Mucosa of descending colon (tissue), 3 donors: ENCODE measurements at regions not wholly inside any gene's neighbourhood (a gene's known extent, or its start where the extent isn't known, plus 50 kb on each side); places are given as distances from the start of the nearest gene placed in this dataset.

Experiments
- ATAC-seq: fragments of 200-7000 bp; cut with Tn5 transposase; one replicate; pipeline ENCODE4 v1.9.1; 2020; ENCODE audit warnings: mild to moderate bottlenecking, moderate library complexity
- DNase-seq, 3 donors: peaks; one replicate each; pipeline ENCODE4 v3.0.0-alpha.2; 2020
- H3K36me3 ChIP-seq: fragments of 200-600 bp; one replicate; pipeline ENCODE4 v1.8.0; 2021; ENCODE audit warnings: low read depth, mild to moderate bottlenecking
- H3K4me1 ChIP-seq: fragments of 200-600 bp; one replicate; pipeline ENCODE4 v1.8.0; 2021; ENCODE audit warnings: low read depth, mild to moderate bottlenecking
- H3K4me3 ChIP-seq: fragments of 200-600 bp; one replicate; pipeline ENCODE4 v1.8.0; 2021; ENCODE audit warnings: mild to moderate bottlenecking
- H3K9me3 ChIP-seq: fragments of 200-600 bp; one replicate; pipeline ENCODE4 v1.8.0; 2021; ENCODE audit warnings: mild to moderate bottlenecking
- intact Hi-C, 2 donors: fragments of 100-400 bp; cut with DNase I in 1 of 2; cut with micrococcal nuclease in 1 of 2; formaldehyde crosslinking; loops; one replicate each; pipeline versions ENCODE4 v1.11.0 to v1.11.1; 2022; cut with DNase I, micrococcal nuclease
- TF ChIP-seq, protein P1 (sequence below): fragments of 200-600 bp; IDR thresholded peaks from one replicate; pipeline ENCODE4 v1.8.0; 2022; ENCODE audit warnings: antibody characterized with exemption, mild to moderate bottlenecking
- donor health status: DM: no; HTN: no; CAD: no; lungs with moderate emphysema.
- donor health status: DM: no; HTN: no; CAD: no.
- donor health status: DM: no; HTN: yes; CAD: no.

DNA sequence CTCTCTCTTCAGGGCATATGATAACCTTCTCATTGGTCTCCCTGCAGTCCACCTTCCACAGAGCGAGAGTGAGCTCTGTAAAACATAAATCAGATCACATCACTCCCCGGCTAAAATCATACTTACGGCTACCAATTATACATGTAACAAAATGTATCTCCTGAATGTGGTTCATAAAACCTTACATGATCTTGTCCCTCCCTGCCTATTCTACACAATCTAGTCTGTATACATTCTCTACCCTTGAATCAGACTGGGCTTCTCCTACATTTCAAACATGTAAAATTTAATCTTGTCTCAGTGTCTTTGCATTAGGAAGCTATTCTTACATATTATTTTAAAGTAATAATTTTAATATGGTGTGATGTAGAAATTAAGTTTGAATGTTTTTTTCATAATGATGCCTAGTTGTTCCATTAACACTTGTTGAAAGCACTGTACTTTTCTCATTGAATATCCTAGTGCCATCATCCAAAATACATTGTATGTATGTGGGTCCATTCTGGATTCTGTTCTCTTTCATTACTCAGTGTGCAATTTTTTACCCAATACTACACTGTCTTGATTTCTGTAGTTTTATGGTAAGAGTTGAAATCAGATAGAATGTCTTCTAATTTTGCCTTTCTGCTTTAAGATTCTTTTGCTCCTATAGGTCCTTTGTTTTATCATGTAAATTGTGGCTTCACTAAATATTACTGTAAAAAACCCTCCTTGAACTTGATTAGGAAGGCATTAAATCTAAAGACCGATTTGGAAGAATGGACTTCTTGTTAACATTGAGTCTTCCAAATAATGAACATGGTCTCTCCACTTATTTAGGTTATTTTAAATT, 403.3 kb upstream of the EPHA7 start:
- intact Hi-C loops, result no loop called here
- H3K4me3 ChIP-seq, result no peak overlapping the region
- no peaks in the 10 kb centered on the region for H3K36me3 ChIP-seq
- no peaks in the 10 kb centered on the region for H3K4me1 ChIP-seq
- TF ChIP-seq, protein P1, sequence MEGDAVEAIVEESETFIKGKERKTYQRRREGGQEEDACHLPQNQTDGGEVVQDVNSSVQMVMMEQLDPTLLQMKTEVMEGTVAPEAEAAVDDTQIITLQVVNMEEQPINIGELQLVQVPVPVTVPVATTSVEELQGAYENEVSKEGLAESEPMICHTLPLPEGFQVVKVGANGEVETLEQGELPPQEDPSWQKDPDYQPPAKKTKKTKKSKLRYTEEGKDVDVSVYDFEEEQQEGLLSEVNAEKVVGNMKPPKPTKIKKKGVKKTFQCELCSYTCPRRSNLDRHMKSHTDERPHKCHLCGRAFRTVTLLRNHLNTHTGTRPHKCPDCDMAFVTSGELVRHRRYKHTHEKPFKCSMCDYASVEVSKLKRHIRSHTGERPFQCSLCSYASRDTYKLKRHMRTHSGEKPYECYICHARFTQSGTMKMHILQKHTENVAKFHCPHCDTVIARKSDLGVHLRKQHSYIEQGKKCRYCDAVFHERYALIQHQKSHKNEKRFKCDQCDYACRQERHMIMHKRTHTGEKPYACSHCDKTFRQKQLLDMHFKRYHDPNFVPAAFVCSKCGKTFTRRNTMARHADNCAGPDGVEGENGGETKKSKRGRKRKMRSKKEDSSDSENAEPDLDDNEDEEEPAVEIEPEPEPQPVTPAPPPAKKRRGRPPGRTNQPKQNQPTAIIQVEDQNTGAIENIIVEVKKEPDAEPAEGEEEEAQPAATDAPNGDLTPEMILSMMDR, result no peak
- no peaks in the 10 kb centered on the region for H3K9me3 ChIP-seq
- ATAC-seq, result no peak
- DNase-seq, result no peak

DNA sequence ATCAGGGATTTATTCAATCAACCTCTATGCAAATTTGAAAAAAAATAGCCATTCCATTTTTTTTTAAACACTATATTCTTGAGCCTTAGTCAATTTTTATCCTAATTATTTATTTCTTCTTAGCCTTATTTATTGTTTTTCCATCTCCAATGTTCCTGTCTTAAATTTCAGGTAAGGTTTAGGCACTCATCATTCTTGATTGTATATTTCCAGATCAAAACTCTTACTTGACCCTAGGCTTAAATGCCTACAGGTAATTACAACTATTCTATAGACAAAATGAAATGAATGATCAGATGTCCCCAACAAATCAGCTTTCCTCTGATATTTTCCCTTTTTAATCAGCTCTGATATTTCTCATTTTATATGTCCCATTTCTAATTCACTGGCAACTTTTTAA, 402.6 kb upstream of the EPHA7 start:
- Histone ChIP-seq H3K4me3 (no peak overlapping the region), H3K4me1 (no peaks in the 10 kb centered on the region), H3K9me3 (no peaks in the 10 kb centered on the region), H3K36me3 (no peaks in the 10 kb centered on the region)
- ATAC-seq (no peak), DNase-seq (no peak)
- TF ChIP-seq, protein P1, result no peak
- intact Hi-C loops, result no loop called here

DNA sequence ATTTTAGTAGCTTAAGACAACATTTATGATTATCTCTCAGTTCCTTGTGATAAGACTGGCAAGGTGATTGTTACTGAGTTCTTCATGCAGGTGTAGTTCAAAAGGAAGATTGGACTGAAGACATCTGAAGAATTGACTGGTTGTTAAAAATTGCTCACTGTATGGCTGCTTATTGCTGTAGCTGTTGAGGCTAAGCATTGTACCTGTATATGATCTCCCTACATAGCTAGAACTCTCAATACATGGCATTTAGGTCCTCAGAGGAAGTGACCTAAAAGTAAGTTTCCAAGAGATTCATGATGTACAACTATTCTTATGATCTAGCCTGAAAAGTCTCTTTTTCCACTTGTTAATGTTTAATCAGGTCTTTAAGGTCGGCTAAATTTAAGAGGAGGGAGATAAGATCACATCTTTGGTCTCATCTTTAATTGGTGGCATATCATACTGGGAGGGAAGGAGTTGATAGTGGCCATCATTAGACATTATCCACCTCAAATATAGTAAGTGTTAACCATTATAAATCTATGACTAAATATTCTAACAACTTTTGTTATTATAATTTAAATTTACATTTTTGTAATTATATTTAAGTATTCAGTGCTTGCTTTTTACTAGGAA, 401.2 kb upstream of the EPHA7 start:
- intact Hi-C loops, result no loop called here
- DNase-seq (no peak), ATAC-seq (no peak)
- Histone ChIP-seq H3K9me3 (no peaks in the 10 kb centered on the region), H3K4me1 (no peaks in the 10 kb centered on the region), H3K36me3 (no peaks in the 10 kb centered on the region), H3K4me3 (no peak overlapping the region)
- TF ChIP-seq, protein P1, result no peak

DNA sequence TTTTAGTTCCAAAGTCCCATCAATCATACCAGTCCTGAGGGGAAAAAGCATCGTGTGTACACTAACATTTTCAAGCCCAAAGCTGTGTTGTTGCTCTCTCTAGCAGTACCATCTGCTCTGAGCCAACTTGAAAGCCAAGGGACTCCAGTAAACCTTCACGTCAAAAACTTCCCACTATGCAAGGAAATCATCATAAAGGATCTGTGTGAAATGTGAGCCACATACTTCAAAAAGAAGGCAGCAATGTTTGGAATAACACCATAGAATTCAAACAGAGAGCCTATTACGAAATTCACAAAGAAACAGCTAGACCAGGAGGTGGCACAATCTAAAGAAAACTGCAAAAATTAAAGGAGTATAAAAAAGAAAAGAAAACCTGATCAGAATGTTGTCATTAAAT, 399.8 kb upstream of the EPHA7 start:
- TF ChIP-seq, protein P1, result no peak
- H3K36me3 ChIP-seq, result no peaks in the 10 kb centered on the region
- H3K4me1 ChIP-seq, result no peaks in the 10 kb centered on the region
- ATAC-seq (no peak), DNase-seq (no peak)
- no peaks in the 10 kb centered on the region for H3K9me3 ChIP-seq
- H3K4me3 ChIP-seq, result no peak overlapping the region
- intact Hi-C loops, result no loop called here

DNA sequence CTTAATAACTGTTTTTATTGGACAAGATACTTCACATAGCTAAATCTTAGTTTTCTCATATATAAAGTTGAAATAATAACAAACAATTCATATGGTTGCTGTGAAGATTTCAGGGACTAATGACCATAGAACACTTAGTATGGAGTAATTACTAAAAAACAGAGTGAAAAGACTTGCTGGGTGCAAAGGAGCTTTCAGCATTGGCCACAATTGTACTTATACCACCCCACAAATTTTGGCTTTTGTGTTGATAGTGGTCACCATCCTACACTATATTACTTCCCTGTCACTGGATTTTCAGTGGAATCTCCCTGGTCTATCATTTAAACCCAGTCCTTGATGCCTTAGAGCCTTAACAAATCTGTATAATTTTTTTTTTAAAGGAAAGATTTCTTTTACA, 398.6 kb upstream of the EPHA7 start:
- TF ChIP-seq, protein P1, result no peak
- H3K4me1 ChIP-seq, result no peaks in the 10 kb centered on the region
- no peak for ATAC-seq

More for the DNA sequence above, 398.6 kb upstream of the EPHA7 start:
- H3K36me3 ChIP-seq, result no peaks in the 10 kb centered on the region
- H3K4me3 ChIP-seq, result no peak overlapping the region
- DNase-seq, result no peak
- no peaks in the 10 kb centered on the region for H3K9me3 ChIP-seq
- intact Hi-C loops, result no loop called here
